HepG2 (cell line): ENCODE measurements at regions not wholly inside any gene's neighbourhood (a gene's known extent, or its start where the extent isn't known, plus 50 kb on each side); places are given as distances from the start of the nearest gene placed in this dataset.

ENCODE experiments used
- ATAC-seq: fragments of 200-7000 bp; cut with Tn5 transposase; 3 replicates; pipeline ENCODE4 v1.9.1; 2020; ENCODE audit warnings: mild to moderate bottlenecking, moderate library complexity
- BruUV-seq: library from RNA; stranded (reverse); fragments of 400-500 nt; replicated peaks from 2 replicates; lab custom pipeline; 2021; lab: Mats Ljungman, UMichigan
- CTCF ChIA-PET: fragments of 300-600 bp; formaldehyde crosslinking; extraction: SDS; loops from one replicate; lab custom pipeline; 2021; ENCODE audit warnings: low total read pairs, inconsistent platforms, low intra/inter-chr PET ratio; lab: Yijun Ruan, JAX
- POLR2A ChIA-PET: fragments of 350-600 bp; sonication (Branson Sonifier 250); formaldehyde crosslinking; loops from one replicate; lab custom pipeline; 2020; ENCODE audit warnings: antibody characterized with exemption, inconsistent platforms; lab: Yijun Ruan, JAX
- DNase-seq: peaks from one replicate; pipeline ENCODE4 v3.0.0-alpha.2; 2015; ENCODE audit warnings: low spot score
- FAIRE-seq: peaks from 3 replicates; lab custom pipeline; 2011; peaks lifted over from hg19 to GRCh38; lab: Jason Lieb, UNC
- H2AFZ ChIP-seq: one replicate; pipeline ENCODE4 v1.6.1; 2011; ENCODE audit warnings: low read length, inconsistent platforms
- H3K27ac ChIP-seq: fragments of 300-600 bp; 3 replicates; pipeline ENCODE4 v1.8.0; 2011; ENCODE audit warnings: mixed run types, mild to moderate bottlenecking, mixed read lengths, low read length, inconsistent platforms; ENCODE audit not compliant: insufficient read depth; ENCODE audit errors: extremely low read length
- H3K27me3 ChIP-seq, 2 experiments: fragments of 200-600 bp in 1 of 2; 2 replicates in 1 of 2; 3 replicates in 1 of 2; pipeline versions ENCODE4 v1.6.0 to v1.8.0; 2011; ENCODE audit warnings: low read length in 2 of 2, mild to moderate bottlenecking in 2 of 2, moderate library complexity in 2 of 2, inconsistent platforms in 1 of 2; ENCODE audit not compliant: insufficient read depth in 2 of 2, control insufficient read depth in 1 of 2
- H3K36me3 ChIP-seq, 2 experiments: fragments of 200-600 bp in 1 of 2; replicated peaks in 1 of 2; 2 replicates in 1 of 2; 3 replicates in 1 of 2; pipeline versions ENCODE4 v1.5.1 to v1.8.0; 2011; ENCODE audit warnings: low read length in 2 of 2, inconsistent platforms in 1 of 2; ENCODE audit not compliant: insufficient read depth in 2 of 2, control insufficient read depth in 1 of 2
- H3K4me1 ChIP-seq: 2 replicates; pipeline ENCODE4 v1.5.1; 2012; ENCODE audit warnings: low read length, inconsistent platforms; ENCODE audit not compliant: insufficient read depth
- H3K4me2 ChIP-seq: 2 replicates; pipeline ENCODE4 v1.6.0; 2011; ENCODE audit warnings: low read depth, low read length, inconsistent platforms
- H3K4me3 ChIP-seq, 3 experiments: fragments of 200-600 bp in 1 of 3; sonication (generic), shearing (Covaris generic) in 1 of 3; replicated peaks in 1 of 3; 2 replicates each; pipeline ENCODE4 v1.5.1; 2011 to 2016; ENCODE audit warnings: low read length in 3 of 3, inconsistent platforms in 2 of 3, low read depth in 2 of 3, mild to moderate bottlenecking in 2 of 3, control low read depth in 1 of 3, mixed read lengths in 1 of 3; ENCODE audit not compliant: insufficient read depth in 1 of 3
- H3K79me2 ChIP-seq: one replicate; pipeline ENCODE4 v1.6.1; 2011; ENCODE audit warnings: low read length, inconsistent platforms; ENCODE audit not compliant: insufficient read depth
- H3K9ac ChIP-seq: 2 replicates; pipeline ENCODE4 v1.6.0; 2011; ENCODE audit warnings: mild to moderate bottlenecking, low read depth, low read length, inconsistent platforms; ENCODE audit not compliant: insufficient read depth
- H3K9me3 ChIP-seq: 2 replicates; pipeline ENCODE4 v1.5.1; 2012; ENCODE audit warnings: mild to moderate bottlenecking, low read length
- H4K20me1 ChIP-seq: 2 replicates; pipeline ENCODE4 v1.6.0; 2011; ENCODE audit warnings: inconsistent platforms, mild to moderate bottlenecking, low read length, moderate library complexity; ENCODE audit not compliant: insufficient read depth
- ADNP ChIP-seq: sonication (generic); formaldehyde crosslinking; IDR thresholded peaks from 2 replicates; pipeline ENCODE4 v1.4.0; 2020; ENCODE audit warnings: missing genetic modification reagents
- ATF7 ChIP-seq, 2 experiments: fragments of 450-650 bp in 1 of 2; sonication (generic) in 1 of 2; formaldehyde crosslinking in 1 of 2; IDR thresholded peaks; 2 replicates each; pipeline versions ENCODE4 v1.4.0 to v1.6.1; 2016 to 2020; ENCODE audit warnings: antibody characterized with exemption in 1 of 2, mild to moderate bottlenecking in 1 of 2, missing genetic modification reagents in 1 of 2
- SP2 ChIP-seq: sonication (generic); formaldehyde crosslinking; IDR thresholded peaks from 2 replicates; pipeline ENCODE4 v1.5.1; 2020; ENCODE audit warnings: mild to moderate bottlenecking, missing genetic modification reagents
- in situ Hi-C: cut with HindIII; loops from 2 replicates; pipeline ENCODE4 v1.10.0; 2017; ENCODE audit warnings: low pct_unique_long_range_greater_than_20kb; ENCODE audit not compliant: extremely low pct_ligation_motif_present
- intact Hi-C: fragments of 100-400 bp; cut with micrococcal nuclease; formaldehyde crosslinking; loops from one replicate; pipeline ENCODE4 v1.10.0; 2022; ENCODE audit not compliant: unreplicated experiment
- TF ChIP-seq, protein P1 (sequence below): sonication (generic); formaldehyde crosslinking; IDR thresholded peaks from 2 replicates; pipeline ENCODE4 v1.5.0; 2020; ENCODE audit warnings: mild to moderate bottlenecking, missing genetic modification reagents, borderline replicate concordance

DNA sequence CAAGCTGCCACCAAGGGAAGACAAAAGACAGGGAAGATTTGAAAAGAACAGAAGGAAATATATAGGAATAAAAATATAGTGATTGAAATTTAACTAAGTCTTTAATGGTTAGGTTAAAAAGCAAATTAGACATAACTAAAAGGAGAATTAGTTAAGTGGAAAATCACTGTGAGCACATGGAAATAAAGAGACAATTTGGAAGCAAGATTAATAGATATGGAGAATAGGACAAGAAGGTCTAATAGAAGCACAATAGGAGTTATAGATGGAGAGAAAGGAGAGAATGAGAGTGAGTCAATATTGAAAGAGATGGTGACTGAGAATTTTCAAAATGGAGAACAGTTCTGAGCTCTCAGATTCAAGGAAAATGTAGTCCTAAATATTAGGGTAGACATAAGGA is 176.9 kb downstream of the ASB1 start:
- TF ChIP-seq, protein P1, sequence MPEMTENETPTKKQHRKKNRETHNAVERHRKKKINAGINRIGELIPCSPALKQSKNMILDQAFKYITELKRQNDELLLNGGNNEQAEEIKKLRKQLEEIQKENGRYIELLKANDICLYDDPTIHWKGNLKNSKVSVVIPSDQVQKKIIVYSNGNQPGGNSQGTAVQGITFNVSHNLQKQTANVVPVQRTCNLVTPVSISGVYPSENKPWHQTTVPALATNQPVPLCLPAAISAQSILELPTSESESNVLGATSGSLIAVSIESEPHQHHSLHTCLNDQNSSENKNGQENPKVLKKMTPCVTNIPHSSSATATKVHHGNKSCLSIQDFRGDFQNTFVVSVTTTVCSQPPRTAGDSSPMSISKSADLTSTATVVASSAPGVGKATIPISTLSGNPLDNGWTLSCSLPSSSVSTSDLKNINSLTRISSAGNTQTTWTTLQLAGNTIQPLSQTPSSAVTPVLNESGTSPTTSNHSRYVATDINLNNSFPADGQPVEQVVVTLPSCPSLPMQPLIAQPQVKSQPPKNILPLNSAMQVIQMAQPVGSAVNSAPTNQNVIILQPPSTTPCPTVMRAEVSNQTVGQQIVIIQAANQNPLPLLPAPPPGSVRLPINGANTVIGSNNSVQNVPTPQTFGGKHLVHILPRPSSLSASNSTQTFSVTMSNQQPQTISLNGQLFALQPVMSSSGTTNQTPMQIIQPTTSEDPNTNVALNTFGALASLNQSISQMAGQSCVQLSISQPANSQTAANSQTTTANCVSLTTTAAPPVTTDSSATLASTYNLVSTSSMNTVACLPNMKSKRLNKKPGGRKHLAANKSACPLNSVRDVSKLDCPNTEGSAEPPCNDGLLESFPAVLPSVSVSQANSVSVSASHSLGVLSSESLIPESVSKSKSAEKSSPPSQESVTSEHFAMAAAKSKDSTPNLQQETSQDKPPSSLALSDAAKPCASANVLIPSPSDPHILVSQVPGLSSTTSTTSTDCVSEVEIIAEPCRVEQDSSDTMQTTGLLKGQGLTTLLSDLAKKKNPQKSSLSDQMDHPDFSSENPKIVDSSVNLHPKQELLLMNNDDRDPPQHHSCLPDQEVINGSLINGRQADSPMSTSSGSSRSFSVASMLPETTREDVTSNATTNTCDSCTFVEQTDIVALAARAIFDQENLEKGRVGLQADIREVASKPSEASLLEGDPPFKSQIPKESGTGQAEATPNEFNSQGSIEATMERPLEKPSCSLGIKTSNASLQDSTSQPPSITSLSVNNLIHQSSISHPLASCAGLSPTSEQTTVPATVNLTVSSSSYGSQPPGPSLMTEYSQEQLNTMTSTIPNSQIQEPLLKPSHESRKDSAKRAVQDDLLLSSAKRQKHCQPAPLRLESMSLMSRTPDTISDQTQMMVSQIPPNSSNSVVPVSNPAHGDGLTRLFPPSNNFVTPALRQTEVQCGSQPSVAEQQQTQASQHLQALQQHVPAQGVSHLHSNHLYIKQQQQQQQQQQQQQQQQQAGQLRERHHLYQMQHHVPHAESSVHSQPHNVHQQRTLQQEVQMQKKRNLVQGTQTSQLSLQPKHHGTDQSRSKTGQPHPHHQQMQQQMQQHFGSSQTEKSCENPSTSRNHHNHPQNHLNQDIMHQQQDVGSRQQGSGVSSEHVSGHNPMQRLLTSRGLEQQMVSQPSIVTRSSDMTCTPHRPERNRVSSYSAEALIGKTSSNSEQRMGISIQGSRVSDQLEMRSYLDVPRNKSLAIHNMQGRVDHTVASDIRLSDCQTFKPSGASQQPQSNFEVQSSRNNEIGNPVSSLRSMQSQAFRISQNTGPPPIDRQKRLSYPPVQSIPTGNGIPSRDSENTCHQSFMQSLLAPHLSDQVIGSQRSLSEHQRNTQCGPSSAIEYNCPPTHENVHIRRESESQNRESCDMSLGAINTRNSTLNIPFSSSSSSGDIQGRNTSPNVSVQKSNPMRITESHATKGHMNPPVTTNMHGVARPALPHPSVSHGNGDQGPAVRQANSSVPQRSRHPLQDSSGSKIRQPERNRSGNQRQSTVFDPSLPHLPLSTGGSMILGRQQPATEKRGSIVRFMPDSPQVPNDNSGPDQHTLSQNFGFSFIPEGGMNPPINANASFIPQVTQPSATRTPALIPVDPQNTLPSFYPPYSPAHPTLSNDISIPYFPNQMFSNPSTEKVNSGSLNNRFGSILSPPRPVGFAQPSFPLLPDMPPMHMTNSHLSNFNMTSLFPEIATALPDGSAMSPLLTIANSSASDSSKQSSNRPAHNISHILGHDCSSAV (CRISPR knock-in tag) = no peak
- no peak for TF ChIP-seq ATF7 (IDR thresholded peaks at IDR 0.05)
- no peak for TF ChIP-seq ATF7 (CRISPR knock-in tag; IDR thresholded peaks at IDR 0.05)
- no peak for TF ChIP-seq SP2 (CRISPR knock-in tag)
- no peak for TF ChIP-seq ADNP (CRISPR knock-in tag)
- Histone ChIP-seq H4K20me1 (no peaks in the 10 kb centered on the region), H3K36me3 (no peaks in the 10 kb centered on the region), H3K9me3 (peaks cover 8% of the 10 kb centered on the region), H3K27me3 (peaks cover 0 to 26% of the 10 kb centered on the region in 2 experiments; a peak in 3 of 5 replicates), H3K9ac (no peak overlapping the region), H3K4me1 (no peaks in the 10 kb centered on the region), H2AFZ (no peak overlapping the region), H3K27ac (no peak overlapping the region), H3K79me2 (no peaks in the 10 kb centered on the region), H3K4me2 (no peak overlapping the region), H3K4me3 (no peak overlapping the region)
- ChIA-PET POLR2A (no interaction called here), CTCF (no interaction called here)
- ATAC-seq (no peak), DNase-seq (no peak), FAIRE-seq (no peak)
- in situ Hi-C loops (no loop called here), intact Hi-C loops (no loop called here)
- BruUV-seq = no TSS peak
